H1 (cell line): ENCODE measurements at regions not wholly inside any gene's neighbourhood (a gene's known extent, or its start where the extent isn't known, plus 50 kb on each side); places are given as distances from the start of the nearest gene placed in this dataset.

Source experiments
- CTCF ChIA-PET: fragments of 300-600 bp; sonication (Branson Sonifier 250); formaldehyde crosslinking; loops from one replicate; lab custom pipeline; 2021; ENCODE audit not compliant: partially characterized antibody; lab: Charles Lee
- POLR2A ChIA-PET: fragments of 300-600 bp; sonication (Branson Sonifier 250); formaldehyde crosslinking; loops from one replicate; lab custom pipeline; 2021; ENCODE audit warnings: inconsistent platforms; ENCODE audit not compliant: partially characterized antibody; lab: Charles Lee
- DNase-seq, 2 experiments: peaks; one replicate each; pipeline versions ENCODE4 v3.0.0 to v3.0.0-alpha.2; 2010 to 2022; ENCODE audit warnings: low spot score in 2 of 2, low read depth in 1 of 2, mixed read lengths in 1 of 2
- FAIRE-seq: peaks from 2 replicates; lab custom pipeline; 2011; peaks lifted over from hg19 to GRCh38; lab: Jason Lieb, UNC
- H2AFZ ChIP-seq: 2 replicates; pipeline ENCODE4 v1.8.1; 2012; ENCODE audit warnings: low read length, inconsistent platforms
- H2AK5ac ChIP-seq: 2 replicates; pipeline ENCODE4 v1.6.1; 2013; ENCODE audit warnings: low read depth, low read length
- H2BK120ac ChIP-seq: replicated peaks from 2 replicates; pipeline ENCODE3; 2013; ENCODE audit warnings: low read depth, low read length, inconsistent platforms
- H2BK12ac ChIP-seq: 2 replicates; pipeline ENCODE4 v1.6.1; 2013; ENCODE audit warnings: low read depth, low read length
- H2BK15ac ChIP-seq: 2 replicates; pipeline ENCODE4 v1.6.1; 2013; ENCODE audit warnings: low read length
- H2BK20ac ChIP-seq: 2 replicates; pipeline ENCODE4 v1.6.1; 2013; ENCODE audit warnings: low read length
- H2BK5ac ChIP-seq: 2 replicates; pipeline ENCODE4 v1.6.1; 2013; ENCODE audit warnings: low read depth, low read length
- H3K14ac ChIP-seq: 2 replicates; pipeline ENCODE4 v1.6.1; 2013; ENCODE audit warnings: inconsistent platforms; ENCODE audit not compliant: insufficient read length
- H3K18ac ChIP-seq: 2 replicates; pipeline ENCODE4 v1.6.1; 2013; ENCODE audit warnings: low read length; ENCODE audit errors: extremely low read depth
- H3K23ac ChIP-seq: 2 replicates; pipeline ENCODE4 v1.6.1; 2013; ENCODE audit warnings: inconsistent platforms; ENCODE audit not compliant: insufficient read length
- H3K23me2 ChIP-seq: 2 replicates; pipeline ENCODE4 v1.6.1; 2013; ENCODE audit warnings: low read depth, low read length
- H3K27ac ChIP-seq: 2 replicates; pipeline ENCODE4 v1.6.1; 2011; ENCODE audit warnings: low read depth, low read length, inconsistent platforms
- H3K27me3 ChIP-seq, 4 experiments: replicated peaks in 1 of 4; 1 replicate in 1 of 4; 2 replicates in 3 of 4; pipeline versions ENCODE4 v1.6.1 to v1.8.1; 2011 to 2013; ENCODE audit warnings: low read length in 3 of 4, mild to moderate bottlenecking in 3 of 4, inconsistent platforms in 2 of 4, mixed read lengths in 2 of 4, moderate library complexity in 1 of 4; ENCODE audit not compliant: control insufficient read depth in 3 of 4, insufficient read depth in 3 of 4; ENCODE audit errors: extremely low read depth in 1 of 4
- H3K36me3 ChIP-seq, 4 experiments: 2 replicates each; pipeline versions ENCODE4 v1.6.1 to v1.8.1; 2011 to 2013; ENCODE audit warnings: mild to moderate bottlenecking in 4 of 4, low read length in 3 of 4, moderate library complexity in 2 of 4, control low read depth in 1 of 4, inconsistent platforms in 1 of 4; ENCODE audit not compliant: insufficient read depth in 4 of 4, control insufficient read depth in 2 of 4
- H3K4ac ChIP-seq: replicated peaks from 2 replicates; pipeline ENCODE3; 2013; ENCODE audit warnings: low read length, low read depth, mixed read lengths, inconsistent platforms; ENCODE audit not compliant: insufficient read length
- H3K4me1 ChIP-seq, 4 experiments: replicated peaks in 1 of 4; 1 replicate in 1 of 4; 2 replicates in 3 of 4; pipeline versions ENCODE4 v1.6.1 to v1.8.1; 2011 to 2013; ENCODE audit warnings: low read length in 3 of 4, inconsistent platforms in 2 of 4, mixed read lengths in 1 of 4; ENCODE audit not compliant: insufficient read depth in 4 of 4, control insufficient read depth in 3 of 4
- H3K4me2 ChIP-seq, 2 experiments: 2 replicates each; pipeline versions ENCODE4 v1.6.1 to v1.8.1; 2011 to 2013; ENCODE audit warnings: low read depth in 2 of 2, low read length in 2 of 2, control low read depth in 1 of 2, inconsistent platforms in 1 of 2, mild to moderate bottlenecking in 1 of 2; ENCODE audit not compliant: insufficient read depth in 1 of 2
- H3K4me3 ChIP-seq, 4 experiments: fragments of 200-600, 300-600 bp in 1 of 4; sonication (generic), shearing (Covaris generic), sonication (Bioruptor Twin) in 1 of 4; 2 replicates each; pipeline versions ENCODE4 v1.5.1 to v1.8.1; 2011 to 2016; ENCODE audit warnings: low read length in 4 of 4, low read depth in 3 of 4, control low read depth in 2 of 4, inconsistent platforms in 2 of 4, mild to moderate bottlenecking in 2 of 4, mixed read lengths in 1 of 4, moderate library complexity in 1 of 4; ENCODE audit not compliant: insufficient read depth in 2 of 4; ENCODE audit errors: extremely low read depth in 1 of 4
- H3K56ac ChIP-seq: replicated peaks from 2 replicates; pipeline ENCODE3; 2013; ENCODE audit warnings: low read depth, mild to moderate bottlenecking, mixed read lengths, low read length, inconsistent platforms; ENCODE audit not compliant: insufficient read length
- H3K79me1 ChIP-seq: 2 replicates; pipeline ENCODE4 v1.6.1; 2013; ENCODE audit warnings: low read depth, low read length, control low read depth
- H3K79me2 ChIP-seq, 2 experiments: 2 replicates each; pipeline versions ENCODE4 v1.6.1 to v1.8.1; 2012 to 2013; ENCODE audit warnings: low read length in 2 of 2, mild to moderate bottlenecking in 2 of 2, inconsistent platforms in 1 of 2; ENCODE audit not compliant: insufficient read depth in 2 of 2, control insufficient read depth in 1 of 2
- H3K9ac ChIP-seq, 4 experiments: replicated peaks in 1 of 4; 1 replicate in 1 of 4; 2 replicates in 3 of 4; pipeline versions ENCODE4 v1.6.1 to v1.8.1; 2011 to 2013; ENCODE audit warnings: low read depth in 3 of 4, low read length in 3 of 4, control low read depth in 2 of 4, mild to moderate bottlenecking in 2 of 4, moderate library complexity in 2 of 4, inconsistent platforms in 1 of 4; ENCODE audit errors: extremely low read depth in 1 of 4
- H3K9me3 ChIP-seq, 2 experiments: 2 replicates each; pipeline versions ENCODE4 v1.6.1 to v1.8.1; 2012 to 2013; ENCODE audit warnings: mild to moderate bottlenecking in 2 of 2, moderate library complexity in 2 of 2, control low read depth in 1 of 2, inconsistent platforms in 1 of 2, low read depth in 1 of 2, low read length in 1 of 2, mixed read lengths in 1 of 2; ENCODE audit not compliant: insufficient read depth in 2 of 2
- H4K20me1 ChIP-seq, 2 experiments: replicated peaks in 1 of 2; 2 replicates each; pipeline versions ENCODE3 to v1.8.1; 2011 to 2013; ENCODE audit warnings: inconsistent platforms in 2 of 2, low read length in 2 of 2, mild to moderate bottlenecking in 1 of 2; ENCODE audit not compliant: insufficient read depth in 2 of 2, control insufficient read depth in 1 of 2
- H4K5ac ChIP-seq: 2 replicates; pipeline ENCODE4 v1.6.1; 2013; ENCODE audit warnings: low read length, low read depth, mixed read lengths, inconsistent platforms; ENCODE audit not compliant: insufficient read length
- H4K8ac ChIP-seq: 2 replicates; pipeline ENCODE4 v1.8.0; 2013; ENCODE audit warnings: mild to moderate bottlenecking, moderate library complexity, low read length, inconsistent platforms; ENCODE audit not compliant: insufficient read depth; ENCODE audit errors: extremely low read depth
- H4K91ac ChIP-seq: replicated peaks from 2 replicates; pipeline ENCODE3; 2013; ENCODE audit warnings: low read length, mixed read lengths, inconsistent platforms; ENCODE audit not compliant: insufficient read length
- POU5F1 ChIP-seq: IDR thresholded peaks from 2 replicates; pipeline ENCODE4 v1.6.1; 2011; ENCODE audit warnings: low read depth, mild to moderate bottlenecking, low read length, moderate library complexity
- RAD21 ChIP-seq, 2 experiments: IDR thresholded peaks in 1 of 2; conservative IDR thresholded peaks in 1 of 2; 2 replicates each; pipeline ENCODE4 v1.6.1; 2011; ENCODE audit warnings: low read depth in 2 of 2, low read length in 2 of 2, improper control_type of control experiment in 1 of 2, inconsistent platforms in 1 of 2, mild to moderate bottlenecking in 1 of 2, moderate library complexity in 1 of 2
- whole genome bisulfite sequencing, 2 experiments: shearing (Covaris generic) in 1 of 2; methylation state at CpG; one replicate each; pipeline versions ENCODE4 v1.1.6 to v1.1.7; 2013 to 2015; ENCODE audit warnings: low lambda C conversion rate in 2 of 2, mixed read lengths in 2 of 2, inconsistent platforms in 1 of 2, low coverage in 1 of 2, missing lambda C conversion rate in 1 of 2; ENCODE audit not compliant: insufficient replicate concordance in 2 of 2, insufficient coverage in 1 of 2, insufficient read length in 1 of 2; ENCODE audit errors: extremely low coverage in 1 of 2, missing lambda C conversion rate in 1 of 2; 5-methylcytosine and 5-hydroxymethylcytosine counted together
- TF ChIP-seq, protein P1 (sequence below), 3 experiments: IDR thresholded peaks; 1 replicate in 2 of 3; 2 replicates in 1 of 3; pipeline versions ENCODE4 v1.5.1 to v1.6.1; 2011; ENCODE audit warnings: low read length in 3 of 3, mild to moderate bottlenecking in 3 of 3, inconsistent platforms in 2 of 3, low read depth in 1 of 3, moderate library complexity in 1 of 3; ENCODE audit not compliant: insufficient read depth in 1 of 3; ENCODE audit errors: control extremely low read depth in 1 of 3

DNA sequence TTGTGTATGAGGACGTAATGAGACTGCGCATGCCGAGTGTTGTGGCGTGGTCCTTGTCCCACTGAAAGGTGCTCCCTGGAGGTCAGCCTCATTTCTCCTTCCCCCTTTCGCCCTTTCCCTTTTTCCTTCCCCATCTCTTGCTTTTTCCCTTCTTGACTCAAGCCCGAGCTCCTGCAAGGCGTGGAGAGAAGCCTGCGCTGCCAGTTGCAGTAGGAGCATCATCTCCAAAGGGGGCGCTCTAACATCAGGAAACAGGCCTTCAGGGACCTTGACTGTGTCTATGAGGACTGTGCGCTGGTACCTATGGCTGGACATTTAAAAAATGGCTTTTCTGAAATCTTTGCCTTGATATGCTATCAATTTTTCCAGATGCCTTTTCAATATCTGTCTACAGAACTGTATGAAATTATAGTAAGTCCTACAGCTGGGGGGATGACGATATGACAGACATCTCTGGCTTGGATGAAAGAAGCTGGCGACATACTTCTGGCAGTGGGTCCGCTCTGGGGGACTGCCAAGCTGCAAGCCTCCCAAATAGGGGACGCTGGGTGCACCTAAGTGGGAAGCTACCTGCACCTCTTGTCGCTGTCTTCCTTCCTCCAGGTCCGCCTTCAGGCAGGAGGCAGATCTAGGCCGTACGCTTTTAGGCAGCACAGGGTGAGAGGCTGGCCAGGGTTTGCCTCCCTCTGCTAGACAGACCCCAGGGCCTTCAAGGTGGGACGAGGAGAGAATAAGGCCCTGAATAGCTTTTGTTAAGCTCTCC is 96.5 kb downstream of the NXPE2 start:
- no peak overlapping the region for H3K14ac ChIP-seq
- no peak overlapping the region for H3K4ac ChIP-seq
- no peak overlapping the region for H2BK20ac ChIP-seq
- 52% methylated on average over 18 of the region's 19 CpGs; no CpG with 5 or more reads in 1 of the 2 experiments for WGBS, 2 experiments
- H3K36me3 ChIP-seq, result no peaks in the 10 kb centered on the region
- ChIA-PET POLR2A (no interaction called here), CTCF (interaction anchor here (0.6 to 3.8 kb wide), 91 partner anchors 9 to 1333 kb away, joined by 3 to 30 read pairs (median 4); no protein-coding TSS in a partner anchor)
- no peak overlapping the region for H3K4me2 ChIP-seq
- H2AK5ac ChIP-seq, result no peak overlapping the region
- no peak overlapping the region for H3K9ac ChIP-seq
- H3K27ac ChIP-seq, result no peak overlapping the region
- no peaks in the 10 kb centered on the region for H3K79me1 ChIP-seq
- peaks cover 4 to 14% (median 10%) of the 10 kb centered on the region in 4 experiments; a peak in 4 of 7 replicates for H3K4me1 ChIP-seq
- H3K23me2 ChIP-seq, result no peaks in the 10 kb centered on the region
- H3K18ac ChIP-seq, result peak overlapping the region; percentile 41; the same call in 1 of the 2 replicates
- no peak overlapping the region for H4K8ac ChIP-seq
- no peaks in the 10 kb centered on the region for H3K9me3 ChIP-seq
- no peak overlapping the region for H3K4me3 ChIP-seq
- TF ChIP-seq, protein P1, sequence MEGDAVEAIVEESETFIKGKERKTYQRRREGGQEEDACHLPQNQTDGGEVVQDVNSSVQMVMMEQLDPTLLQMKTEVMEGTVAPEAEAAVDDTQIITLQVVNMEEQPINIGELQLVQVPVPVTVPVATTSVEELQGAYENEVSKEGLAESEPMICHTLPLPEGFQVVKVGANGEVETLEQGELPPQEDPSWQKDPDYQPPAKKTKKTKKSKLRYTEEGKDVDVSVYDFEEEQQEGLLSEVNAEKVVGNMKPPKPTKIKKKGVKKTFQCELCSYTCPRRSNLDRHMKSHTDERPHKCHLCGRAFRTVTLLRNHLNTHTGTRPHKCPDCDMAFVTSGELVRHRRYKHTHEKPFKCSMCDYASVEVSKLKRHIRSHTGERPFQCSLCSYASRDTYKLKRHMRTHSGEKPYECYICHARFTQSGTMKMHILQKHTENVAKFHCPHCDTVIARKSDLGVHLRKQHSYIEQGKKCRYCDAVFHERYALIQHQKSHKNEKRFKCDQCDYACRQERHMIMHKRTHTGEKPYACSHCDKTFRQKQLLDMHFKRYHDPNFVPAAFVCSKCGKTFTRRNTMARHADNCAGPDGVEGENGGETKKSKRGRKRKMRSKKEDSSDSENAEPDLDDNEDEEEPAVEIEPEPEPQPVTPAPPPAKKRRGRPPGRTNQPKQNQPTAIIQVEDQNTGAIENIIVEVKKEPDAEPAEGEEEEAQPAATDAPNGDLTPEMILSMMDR (IDR thresholded peaks at IDR 0.05; ENCODE audit: control extremely low read depth in 1 of 3, insufficient read depth in 1 of 3, low read depth in 1 of 3, low read length in 3 of 3), result peak; percentile 83 to 96 (median 88)
- TF ChIP-seq RAD21 (IDR thresholded peaks at IDR 0.05 in 1 of 2, conservative IDR thresholded peaks at IDR 0.05 in 1 of 2; ENCODE audit: low read depth in 2 of 2, low read length in 2 of 2), result peak; percentile 98 to 99
- TF ChIP-seq POU5F1, result no peak
- H2BK5ac ChIP-seq, result peak overlapping the region; percentile 61; the same call in 1 of the 2 replicates
- peaks cover 0 to 11% (median 5%) of the 10 kb centered on the region in 4 experiments; a peak in 5 of 7 replicates for H3K27me3 ChIP-seq
- H3K56ac ChIP-seq, result no peak overlapping the region
- DNase-seq (peak; percentile 50 to 86), FAIRE-seq (peak; percentile 78)
- no peak overlapping the region; the same call in 1 of the 2 replicates for H2BK15ac ChIP-seq
- H3K79me2 ChIP-seq, result no peaks in the 10 kb centered on the region
- H2BK12ac ChIP-seq, result peak overlapping the region; percentile 41; the same call in 1 of the 2 replicates
- no peak overlapping the region for H4K91ac ChIP-seq
- no peaks in the 10 kb centered on the region for H4K20me1 ChIP-seq
- no peak overlapping the region for H2AFZ ChIP-seq
- H2BK120ac ChIP-seq, result no peak overlapping the region
- H4K5ac ChIP-seq, result no peak overlapping the region
- H3K23ac ChIP-seq, result no peak overlapping the region
